ENCODE measurements at regions not wholly inside any gene's neighbourhood (a gene's known extent, or its start where the extent isn't known, plus 50 kb on each side); places are given as distances from the start of the nearest gene placed in this dataset.

- no peak for TF ChIP-seq CTCF (IDR thresholded peaks at IDR 0.05)
- TF ChIP-seq POLR2A (IDR thresholded peaks at IDR 0.05), result no peak
These were observed 297.0 kb downstream of the RBM26 start for GRCh38 chr13:79108914-79109643.

Data from adrenal gland (tissue), 5 donors.